K562 (cell line): ENCODE measurements at regions not wholly inside any gene's neighbourhood (a gene's known extent, or its start where the extent isn't known, plus 50 kb on each side); places are given as distances from the start of the nearest gene placed in this dataset.

ENCODE experiments used
- ATAC-seq: fragments of 200-7000 bp; cut with Tn5 transposase; 3 replicates; pipeline ENCODE4 v1.9.1; 2020; ENCODE audit warnings: moderate library complexity
- BruUV-seq: library from RNA; stranded (reverse); fragments of 400-500 nt; replicated peaks from 2 replicates; lab custom pipeline; 2021; lab: Mats Ljungman, UMichigan
- CTCF ChIA-PET: fragments of 300-600 bp; formaldehyde crosslinking; extraction: SDS; loops from one replicate; lab custom pipeline; 2021; ENCODE audit warnings: low intra/inter-chr PET ratio; lab: Yijun Ruan, JAX
- POLR2A ChIA-PET: fragments of 300-600, 350-650 bp; sonication (Branson Sonifier 250); formaldehyde crosslinking; extraction: SDS; loops from one replicate; lab custom pipeline; 2021; ENCODE audit warnings: antibody characterized with exemption, inconsistent platforms; lab: Yijun Ruan, JAX
- DNase-seq, 4 experiments: peaks; one replicate each; pipeline versions ENCODE4 v3.0.0 to v3.0.0-alpha.2; 2011 to 2018; ENCODE audit warnings: low spot score in 3 of 4, mixed read lengths in 3 of 4; ENCODE audit errors: extremely low read depth in 1 of 4
- FAIRE-seq: peaks from 2 replicates; lab custom pipeline; 2011; peaks lifted over from hg19 to GRCh38; lab: Jason Lieb, UNC
- H2AFZ ChIP-seq: 2 replicates; pipeline ENCODE4 v1.6.0; 2011; ENCODE audit warnings: low read depth, low read length, control low read depth, inconsistent platforms
- H3K27ac ChIP-seq: fragments of 200-600 bp; 3 replicates; pipeline ENCODE4 v1.8.0; 2011; ENCODE audit warnings: low read depth, mild to moderate bottlenecking, control low read depth, inconsistent platforms, low read length, moderate library complexity, mixed read lengths; ENCODE audit errors: extremely low read depth
- H3K27me3 ChIP-seq, 2 experiments: fragments of 300-600 bp in 1 of 2; 2 replicates in 1 of 2; 3 replicates in 1 of 2; pipeline versions ENCODE4 v1.6.0 to v1.8.0; 2011; ENCODE audit warnings: inconsistent platforms in 2 of 2, low read length in 2 of 2, mild to moderate bottlenecking in 1 of 2, mixed read lengths in 1 of 2, moderate library complexity in 1 of 2; ENCODE audit not compliant: control insufficient read depth in 2 of 2, insufficient read depth in 2 of 2
- H3K36me3 ChIP-seq: fragments of 300-600 bp; 3 replicates; pipeline ENCODE4 v1.8.0; 2011; ENCODE audit warnings: mild to moderate bottlenecking, low read length, inconsistent platforms; ENCODE audit not compliant: control insufficient read depth, insufficient read depth
- H3K4me1 ChIP-seq, 2 experiments: fragments of 200-600 bp in 1 of 2; replicated peaks in 1 of 2; 2 replicates in 1 of 2; 3 replicates in 1 of 2; pipeline versions ENCODE4 v1.5.1 to v1.8.0; 2011; ENCODE audit warnings: inconsistent platforms in 2 of 2, low read length in 2 of 2, mild to moderate bottlenecking in 1 of 2, mixed read lengths in 1 of 2, moderate library complexity in 1 of 2; ENCODE audit not compliant: control insufficient read depth in 2 of 2, insufficient read depth in 2 of 2
- H3K4me2 ChIP-seq: 2 replicates; pipeline ENCODE4 v1.6.1; 2011; ENCODE audit warnings: low read length, control low read depth, inconsistent platforms, mixed read lengths; ENCODE audit not compliant: insufficient read depth
- H3K4me3 ChIP-seq: fragments of 200-600 bp; sonication (generic), shearing (Covaris generic); 2 replicates; pipeline ENCODE4 v1.5.1; 2016; ENCODE audit warnings: control low read depth, inconsistent platforms
- H3K79me2 ChIP-seq: fragments of 200-600 bp; 3 replicates; pipeline ENCODE4 v1.8.0; 2011; ENCODE audit warnings: low read length, inconsistent platforms; ENCODE audit not compliant: control insufficient read depth, insufficient read depth
- H3K9ac ChIP-seq, 2 experiments: 2 replicates each; pipeline versions ENCODE4 v1.6.0 to v1.6.1; 2011; ENCODE audit warnings: low read depth in 2 of 2, low read length in 2 of 2, control low read depth in 1 of 2, inconsistent platforms in 1 of 2, mild to moderate bottlenecking in 1 of 2, mixed read lengths in 1 of 2; ENCODE audit not compliant: insufficient read depth in 1 of 2
- H3K9me1 ChIP-seq: one replicate; pipeline ENCODE4 v1.6.0; 2011; ENCODE audit warnings: inconsistent platforms, mild to moderate bottlenecking, low read length, moderate library complexity; ENCODE audit not compliant: control insufficient read depth, insufficient read depth
- H3K9me3 ChIP-seq: replicated peaks from 2 replicates; pipeline ENCODE4 v1.5.1; 2011; ENCODE audit warnings: low read depth, low read length, inconsistent platforms; ENCODE audit not compliant: control insufficient read depth, insufficient read depth
- H4K20me1 ChIP-seq: replicated peaks from 2 replicates; pipeline ENCODE4 v1.6.1; 2011; ENCODE audit warnings: low read length, inconsistent platforms, mixed read lengths; ENCODE audit not compliant: control insufficient read depth, insufficient read depth
- CREB5 ChIP-seq: fragments of 250-450 bp; sonication (Bioruptor Pico); IDR thresholded peaks from 2 replicates; pipeline ENCODE4 v1.5.0; 2020; ENCODE audit warnings: mild to moderate bottlenecking
- CSDE1 ChIP-seq, 2 experiments: fragments of 450-650 bp; IDR thresholded peaks; 2 replicates each; pipeline ENCODE4 v1.6.1; 2016; ENCODE audit warnings: mild to moderate bottlenecking in 1 of 2
- ETV1 ChIP-seq: fragments of 450-650 bp; conservative IDR thresholded peaks from 2 replicates; pipeline ENCODE4 v1.6.1; 2016; ENCODE audit warnings: missing genetic modification characterization, control low read depth, low read depth, missing compliant biosample characterization
- HOMEZ ChIP-seq: fragments of 250-450 bp; sonication (Bioruptor Pico); IDR thresholded peaks from 2 replicates; pipeline ENCODE4 v1.4.0; 2020; ENCODE audit warnings: mild to moderate bottlenecking, moderate library complexity
- MCM2 ChIP-seq: fragments of 450-650 bp; IDR thresholded peaks from 2 replicates; pipeline ENCODE4 v1.6.1; 2017; ENCODE audit warnings: low read depth, mild to moderate bottlenecking
- MEIS2 ChIP-seq: fragments of 450-650 bp; IDR thresholded peaks from 2 replicates; pipeline ENCODE4 v1.6.1; 2014; ENCODE audit warnings: mild to moderate bottlenecking; ENCODE audit not compliant: partially characterized antibody
- MYC ChIP-seq, 2 experiments: fragments of 250-450 bp in 1 of 2; sonication (Bioruptor Pico) in 1 of 2; IDR thresholded peaks; 2 replicates each; pipeline versions ENCODE4 v1.5.1 to v1.6.1; 2012 to 2021; ENCODE audit warnings: low read depth in 2 of 2, borderline replicate concordance in 1 of 2, improper control_type of control experiment in 1 of 2, low read length in 1 of 2, mild to moderate bottlenecking in 1 of 2, moderate library complexity in 1 of 2
- NELFE ChIP-seq: IDR thresholded peaks from 2 replicates; pipeline ENCODE4 v1.6.1; 2011; ENCODE audit warnings: mild to moderate bottlenecking; ENCODE audit not compliant: insufficient read depth, insufficient read length
- NFATC3 ChIP-seq: fragments of 450-650 bp; IDR thresholded peaks from 2 replicates; pipeline ENCODE4 v1.6.1; 2017; ENCODE audit warnings: mild to moderate bottlenecking
- RBFOX2 ChIP-seq: fragments of 200-400 bp; formaldehyde crosslinking; IDR thresholded peaks from 2 replicates; pipeline ENCODE4 v1.6.1; 2017; ENCODE audit warnings: low read depth, mild to moderate bottlenecking, low read length, moderate library complexity
- RBM17 ChIP-seq: fragments of 200-400 bp; formaldehyde crosslinking; IDR thresholded peaks from 2 replicates; pipeline ENCODE4 v1.6.1; 2017; ENCODE audit warnings: low read depth, mild to moderate bottlenecking, low read length, borderline replicate concordance
- RCOR1 ChIP-seq, 2 experiments: IDR thresholded peaks; 2 replicates each; pipeline ENCODE4 v1.6.1; 2012; ENCODE audit warnings: low read depth in 2 of 2, low read length in 2 of 2, borderline replicate concordance in 1 of 2, improper control_type of control experiment in 1 of 2
- ZNF140 ChIP-seq: fragments of 250-450 bp; sonication (Bioruptor Pico); IDR thresholded peaks from 2 replicates; pipeline ENCODE4 v1.8.0; 2021; ENCODE audit warnings: moderate library complexity, mild to moderate bottlenecking, inconsistent platforms
- ZNF184 ChIP-seq: sonication (generic); formaldehyde crosslinking; IDR thresholded peaks from 2 replicates; pipeline ENCODE4 v1.5.0; 2020; ENCODE audit warnings: missing genetic modification reagents
- ZNF398 ChIP-seq: fragments of 250-450 bp; sonication (Bioruptor Pico); IDR thresholded peaks from 2 replicates; pipeline ENCODE4 v1.8.0; 2021; ENCODE audit warnings: moderate library complexity, mild to moderate bottlenecking, inconsistent platforms
- ZNF41 ChIP-seq: fragments of 250-450 bp; sonication (Bioruptor Pico); conservative IDR thresholded peaks from 2 replicates; pipeline ENCODE4 v1.4.0; 2020; ENCODE audit warnings: mild to moderate bottlenecking
- ZNF644 ChIP-seq: fragments of 200-800 bp; sonication (Bioruptor generic); IDR thresholded peaks from 2 replicates; pipeline ENCODE4 v1.6.1; 2016; ENCODE audit warnings: low read depth, missing genetic modification characterization, missing compliant biosample characterization
- WGBS: fragments of 100-300 bp; shearing (Covaris generic); methylation state at CpG from one replicate; pipeline ENCODE4 v1.1.6; 2016; ENCODE audit warnings: low coverage, mixed read lengths; ENCODE audit not compliant: insufficient coverage; ENCODE audit errors: missing lambda C conversion rate; 5-methylcytosine and 5-hydroxymethylcytosine counted together
- in situ Hi-C: fragments of 300-500 bp; cut with MboI; formaldehyde crosslinking; loops from 4 replicates; pipeline ENCODE4 v1.15.0; 2018; ENCODE audit warnings: inconsistent platforms, mixed read lengths
- intact Hi-C: fragments of 100-400 bp; cut with micrococcal nuclease; formaldehyde crosslinking; loops from 2 replicates; pipeline ENCODE4 v1.14.2; 2022

GRCh38 chr22:27245056-27245455, 556.5 kb downstream of the MN1 start:
- CTCF ChIA-PET = no interaction called here
- Histone ChIP-seq H3K79me2 (no peaks in the 10 kb centered on the region), H3K36me3 (no peaks in the 10 kb centered on the region), H3K4me3 (no peak overlapping the region), H3K4me1 (no peaks in the 10 kb centered on the region), H2AFZ (no peak overlapping the region), H3K27me3 (no peaks in the 10 kb centered on the region), H4K20me1 (no peaks in the 10 kb centered on the region; the same call in 1 of the 2 replicates)
- DNase-seq = no peak
- in situ Hi-C loops = no loop called here
- FAIRE-seq = no peak
- TF ChIP-seq ZNF644 (tag) (no peak), MCM2 (no peak), HOMEZ (CRISPR knock-in tag) (no peak), RBFOX2 (no peak), NFATC3 (no peak), RBM17 (no peak), ZNF140 (CRISPR knock-in tag) (no peak), ZNF398 (CRISPR knock-in tag) (no peak), CSDE1 (IDR thresholded peaks at IDR 0.05) (no peak), ZNF41 (CRISPR knock-in tag) (no peak), ZNF184 (CRISPR knock-in tag) (no peak), ETV1 (no peak), MYC (IDR thresholded peaks at IDR 0.05; ENCODE audit: low read depth, low read length) (no peak), MYC (CRISPR knock-in tag; IDR thresholded peaks at IDR 0.05; ENCODE audit: borderline replicate concordance, low read depth) (no peak), CREB5 (no peak), MEIS2 (no peak), NELFE (no peak), RCOR1 (IDR thresholded peaks at IDR 0.05; ENCODE audit: borderline replicate concordance in 1 of 2, low read depth in 2 of 2, low read length in 2 of 2) (no peak)
- TF ChIP-seq, all 486 proteins: peak for 0
- no peak overlapping the region for H3K27ac ChIP-seq
- no TSS peak for BruUV-seq
- H3K9me1 ChIP-seq = no peaks in the 10 kb centered on the region
- WGBS = 0% methylated on average over 5 of the region's 10 CpGs
- no peaks in the 10 kb centered on the region for H3K9me3 ChIP-seq
- POLR2A ChIA-PET = no interaction called here
- no peak overlapping the region for H3K4me2 ChIP-seq
- no peak overlapping the region for H3K9ac ChIP-seq
- ATAC-seq = no peak
- intact Hi-C loops = no loop called here
